ENCODE measurements at regions not wholly inside any gene's neighbourhood (a gene's known extent, or its start where the extent isn't known, plus 50 kb on each side); places are given as distances from the start of the nearest gene placed in this dataset.

GRCh38 chr10:81019029-81019890, 481.6 kb downstream of the SH2D4B start:
- no TSS peak for BruUV-seq (replicated peaks)
- Histone ChIP-seq H3K27me3 (ENCODE audit: control insufficient read depth, insufficient read depth, low read length) (no peaks in the 10 kb centered on the region), H3K18ac (ENCODE audit: low read depth, low read length) (no peak overlapping the region), H3K9ac (ENCODE audit: low read depth, low read length) (no peak overlapping the region), H4K8ac (ENCODE audit: low read depth in 2 of 2, low read length in 2 of 2) (no peak overlapping the region), H2BK20ac (ENCODE audit: low read depth, low read length) (no peak overlapping the region), H3K9me3 (ENCODE audit: control insufficient read depth, insufficient read depth, low read length) (peaks cover 4% of the 10 kb centered on the region; the same call in 1 of the 2 replicates), H3K4me3 (ENCODE audit: insufficient read depth, low read depth, low read length) (no peak overlapping the region), H2AFZ (replicated peaks; ENCODE audit: low read length, poor library complexity) (no peak overlapping the region), H3K9me1 (ENCODE audit: insufficient read depth, low read length) (no peaks in the 10 kb centered on the region), H3K79me1 (ENCODE audit: low read depth in 1 of 2, low read length in 2 of 2) (no peaks in the 10 kb centered on the region), H4K91ac (ENCODE audit: insufficient read depth, low read depth, low read length) (no peak overlapping the region), H4K5ac (ENCODE audit: low read depth, low read length) (no peak overlapping the region), H2BK5ac (ENCODE audit: low read depth, low read length, poor library complexity, severe bottlenecking) (no peak overlapping the region), H3K56ac (ENCODE audit: extremely low read depth, insufficient read depth, low read length) (no peak overlapping the region), H2AK5ac (ENCODE audit: low read depth, low read length) (no peak overlapping the region), H2BK120ac (ENCODE audit: low read depth, low read length) (no peak overlapping the region), H2BK15ac (ENCODE audit: low read depth, low read length) (no peak overlapping the region), H4K20me1 (ENCODE audit: insufficient read depth, low read length) (no peaks in the 10 kb centered on the region), H3K4me1 (ENCODE audit: control insufficient read depth, insufficient read depth, low read length) (no peaks in the 10 kb centered on the region), H3K4ac (ENCODE audit: low read depth, low read length) (no peak overlapping the region), H2AK9ac (replicated peaks; ENCODE audit: low read depth, low read length, poor library complexity) (no peak overlapping the region), H3K4me2 (ENCODE audit: low read depth, low read length) (no peak overlapping the region), H3K14ac (replicated peaks; ENCODE audit: low read depth, low read length) (no peak overlapping the region), H3K23ac (ENCODE audit: low read depth, low read length) (no peak overlapping the region), H3K27ac (ENCODE audit: insufficient read depth, low read length) (no peak overlapping the region), H3K36me3 (ENCODE audit: control insufficient read depth, insufficient read depth, low read length) (no peaks in the 10 kb centered on the region)
- intact Hi-C loops (cut with micrococcal nuclease) (loop anchor here (1.0 to 5.0 kb wide), 3 partner anchors 320 to 637 kb away; no protein-coding TSS in a partner anchor), in situ Hi-C loops (cut with MboI; ENCODE audit: low sequenced_read_pairs) (no loop called here), dilution Hi-C loops (cut with HindIII; ENCODE audit: low sequenced_read_pairs, unreplicated experiment) (no loop called here)
- TF ChIP-seq, protein P1, sequence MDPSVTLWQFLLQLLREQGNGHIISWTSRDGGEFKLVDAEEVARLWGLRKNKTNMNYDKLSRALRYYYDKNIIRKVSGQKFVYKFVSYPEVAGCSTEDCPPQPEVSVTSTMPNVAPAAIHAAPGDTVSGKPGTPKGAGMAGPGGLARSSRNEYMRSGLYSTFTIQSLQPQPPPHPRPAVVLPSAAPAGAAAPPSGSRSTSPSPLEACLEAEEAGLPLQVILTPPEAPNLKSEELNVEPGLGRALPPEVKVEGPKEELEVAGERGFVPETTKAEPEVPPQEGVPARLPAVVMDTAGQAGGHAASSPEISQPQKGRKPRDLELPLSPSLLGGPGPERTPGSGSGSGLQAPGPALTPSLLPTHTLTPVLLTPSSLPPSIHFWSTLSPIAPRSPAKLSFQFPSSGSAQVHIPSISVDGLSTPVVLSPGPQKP (IDR thresholded peaks at IDR 0.05; ENCODE audit: borderline replicate concordance, low read depth, low read length), result no peak
- TF ChIP-seq POLR2A (IDR thresholded peaks at IDR 0.05; ENCODE audit: low read depth, low read length) (no peak), RCOR1 (IDR thresholded peaks at IDR 0.05; ENCODE audit: insufficient replicate concordance, low read length) (no peak), RAD21 (IDR thresholded peaks at IDR 0.05; ENCODE audit: low read length) (0 out of 2 replicates have a peak, but pooled peaks have one; percentile 12), NFE2L2 (IDR thresholded peaks at IDR 0.05; ENCODE audit: low read depth, low read length) (no peak), CHD1 (IDR thresholded peaks at IDR 0.05; ENCODE audit: low read depth, low read length) (no peak)
- TF ChIP-seq, protein P2, sequence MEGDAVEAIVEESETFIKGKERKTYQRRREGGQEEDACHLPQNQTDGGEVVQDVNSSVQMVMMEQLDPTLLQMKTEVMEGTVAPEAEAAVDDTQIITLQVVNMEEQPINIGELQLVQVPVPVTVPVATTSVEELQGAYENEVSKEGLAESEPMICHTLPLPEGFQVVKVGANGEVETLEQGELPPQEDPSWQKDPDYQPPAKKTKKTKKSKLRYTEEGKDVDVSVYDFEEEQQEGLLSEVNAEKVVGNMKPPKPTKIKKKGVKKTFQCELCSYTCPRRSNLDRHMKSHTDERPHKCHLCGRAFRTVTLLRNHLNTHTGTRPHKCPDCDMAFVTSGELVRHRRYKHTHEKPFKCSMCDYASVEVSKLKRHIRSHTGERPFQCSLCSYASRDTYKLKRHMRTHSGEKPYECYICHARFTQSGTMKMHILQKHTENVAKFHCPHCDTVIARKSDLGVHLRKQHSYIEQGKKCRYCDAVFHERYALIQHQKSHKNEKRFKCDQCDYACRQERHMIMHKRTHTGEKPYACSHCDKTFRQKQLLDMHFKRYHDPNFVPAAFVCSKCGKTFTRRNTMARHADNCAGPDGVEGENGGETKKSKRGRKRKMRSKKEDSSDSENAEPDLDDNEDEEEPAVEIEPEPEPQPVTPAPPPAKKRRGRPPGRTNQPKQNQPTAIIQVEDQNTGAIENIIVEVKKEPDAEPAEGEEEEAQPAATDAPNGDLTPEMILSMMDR (conservative IDR thresholded peaks at IDR 0.05; ENCODE audit: low read depth, low read length), result peak; percentile 56
- ATAC-seq (ENCODE audit: low read depth) (peak; percentile 72), DNase-seq (peak; percentile 19)
- WGBS, 2 experiments (ENCODE audit: extremely low coverage in 2 of 2, insufficient read length in 1 of 2), result 17% methylated on average over 1 of the region's 8 CpGs; no CpG with 5 or more reads in 1 of the 2 experiments
- ChIA-PET CTCF (interaction anchor here (1.1 kb wide), 1 partner anchor 637 kb away, joined by 3 read pairs; no protein-coding TSS in a partner anchor), POLR2A (ENCODE audit: unreplicated experiment) (no interaction called here)

Measured in IMR-90 (cell line).